ENCODE measurements at regions not wholly inside any gene's neighbourhood (a gene's known extent, or its start where the extent isn't known, plus 50 kb on each side); places are given as distances from the start of the nearest gene placed in this dataset.
"Not testable (repeated sequence)": the region's sequence is repeated elsewhere in the genome, so short reads cannot be mapped to it uniquely, and the experiment has no call there.

DNA sequence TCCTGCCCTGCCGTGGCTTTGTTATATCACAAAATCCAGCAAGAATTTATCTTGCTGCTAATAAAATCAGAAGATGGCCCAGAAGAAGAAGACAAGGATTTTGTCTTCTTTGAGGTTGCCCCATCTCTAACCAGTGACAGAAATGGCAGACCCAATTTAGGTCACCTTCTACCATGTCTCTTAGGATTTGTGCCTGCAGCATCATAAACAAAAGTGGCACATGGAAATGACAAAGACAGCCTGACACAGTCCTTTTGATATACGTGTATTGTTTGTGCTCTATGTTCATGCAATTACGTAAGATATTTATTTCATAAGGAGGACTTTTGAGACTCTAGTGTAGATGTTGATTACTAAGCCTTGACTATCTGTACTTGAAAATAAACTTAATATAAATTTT lies 135.9 kb upstream of the TMTC4 start:
- no peak for DNase-seq

DNA sequence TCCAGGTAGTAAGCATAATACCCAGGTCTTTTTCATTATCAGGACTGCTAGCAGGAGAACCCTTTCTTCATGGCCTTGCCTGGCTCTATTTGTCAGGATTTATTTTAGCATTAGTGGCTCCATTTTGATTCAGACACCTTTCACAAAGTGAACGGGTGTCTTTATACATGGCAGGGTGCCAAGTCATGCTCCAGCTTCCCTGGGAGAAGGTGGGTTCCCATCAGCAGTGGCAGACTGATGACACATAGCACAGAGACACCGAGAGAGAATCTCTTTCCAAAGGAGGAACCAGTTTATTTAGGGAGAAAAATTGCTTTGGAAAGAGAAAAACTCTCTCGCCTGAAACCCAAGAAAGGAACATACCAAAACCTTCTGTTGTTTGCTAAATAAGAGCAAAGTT lies 135.3 kb upstream of the TMTC4 start:
- DNase-seq = no peak

DNA sequence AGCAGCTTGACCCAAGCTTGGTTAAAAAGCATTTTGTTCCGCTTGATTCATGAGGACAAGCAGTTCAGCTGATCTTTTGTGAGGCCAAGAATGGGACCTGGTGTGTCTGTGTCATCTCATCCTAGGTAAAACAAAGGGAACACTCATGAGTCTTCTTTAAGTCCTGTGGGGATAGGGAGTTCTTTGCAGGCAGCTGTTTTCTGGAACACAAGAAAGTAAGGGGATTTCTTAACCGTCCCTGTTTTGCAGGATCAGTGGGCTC lies 134.5 kb upstream of the TMTC4 start:
- DNase-seq = no peak

DNA sequence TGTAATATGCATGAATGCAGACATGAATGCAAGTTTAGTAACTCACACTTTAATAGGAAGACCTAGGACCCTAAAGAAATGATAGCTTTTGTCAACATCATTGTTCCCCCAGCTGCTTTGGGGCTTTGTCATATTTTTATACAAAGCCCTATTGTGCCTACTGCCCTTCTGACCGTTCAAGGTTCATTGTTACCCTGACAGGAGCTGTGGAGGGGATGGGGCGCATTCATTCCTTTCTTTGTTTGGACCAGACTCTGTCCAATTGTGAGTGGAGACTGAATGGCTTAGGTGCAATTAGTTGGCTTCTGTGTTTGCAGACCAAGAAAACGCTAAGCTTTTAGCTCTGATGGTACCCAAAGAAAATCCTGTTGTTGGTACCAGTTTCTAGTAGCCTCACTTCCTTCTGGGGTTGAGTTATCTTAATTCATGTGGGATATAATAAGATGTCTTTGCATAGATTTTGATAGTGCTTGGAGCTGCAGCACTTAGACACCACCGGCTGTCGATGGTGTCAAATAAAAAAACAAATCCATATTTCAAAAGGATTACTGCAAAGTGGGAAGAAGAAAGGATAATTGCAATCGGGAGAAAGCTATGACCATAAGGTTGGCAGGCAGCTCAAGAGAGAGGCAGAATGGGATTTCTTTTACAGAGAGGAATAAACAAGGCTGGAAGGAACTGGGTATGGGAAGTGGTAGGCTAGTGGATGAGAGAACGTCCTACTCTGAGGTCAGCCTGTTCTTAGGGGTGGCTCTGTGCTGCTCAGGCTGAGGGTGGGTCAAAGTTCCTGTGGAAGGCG lies 133.9 kb upstream of the TMTC4 start:
- no peak for DNase-seq

GRCh38 chr13:100803091-100803490 lies 128.5 kb upstream of the TMTC4 start:
- no peak for DNase-seq

GRCh38 chr13:100800283-100800875 lies 125.8 kb upstream of the TMTC4 start:
- DNase-seq = no peak

- no peak for DNase-seq
Observed at GRCh38 chr13:100798739-100799361, 124.3 kb upstream of the TMTC4 start.

GRCh38 chr13:100797921-100798320 lies 123.3 kb upstream of the TMTC4 start:
- no peak for DNase-seq

DNA sequence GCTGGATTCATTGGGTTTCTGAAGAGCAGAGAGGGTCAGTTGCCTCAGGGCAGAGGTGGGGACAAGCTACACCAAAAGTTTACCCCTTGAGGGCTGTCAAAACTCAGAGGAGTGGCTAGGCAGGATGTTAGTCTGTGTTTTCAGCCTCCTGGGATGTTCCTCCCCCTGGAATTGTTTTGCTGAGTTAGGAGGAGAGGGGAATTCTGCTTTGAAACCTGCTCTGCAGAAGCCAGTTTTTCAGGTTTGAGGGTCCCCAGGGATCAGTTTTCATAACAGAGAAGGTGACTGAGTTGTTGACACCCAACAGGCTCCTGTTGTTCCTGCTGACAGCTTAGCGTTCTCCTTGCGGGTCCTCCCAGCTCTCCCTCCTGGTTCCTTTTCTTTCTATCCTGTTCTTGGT lies 121.9 kb upstream of the TMTC4 start:
- no peak for DNase-seq

DNA sequence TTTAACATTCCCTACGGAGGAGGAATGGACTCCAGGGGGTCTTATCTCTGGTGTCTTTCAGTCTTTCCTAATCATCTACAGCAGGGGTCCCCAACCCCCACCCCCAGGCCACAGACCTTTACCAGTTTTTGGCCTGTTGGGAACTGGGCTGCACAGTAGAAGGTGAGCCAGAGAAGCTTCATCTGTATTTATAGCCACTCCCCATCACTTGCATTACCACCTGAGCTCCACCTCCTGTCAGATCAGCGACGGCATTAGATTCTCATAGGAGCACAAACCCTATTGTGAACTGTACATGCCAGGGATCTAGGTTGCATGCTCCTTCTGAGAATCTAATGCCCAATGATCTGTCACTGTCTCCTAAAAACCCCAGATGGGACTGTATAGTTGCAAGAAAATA lies 120.0 kb upstream of the TMTC4 start:
- DNase-seq = no peak

DNA sequence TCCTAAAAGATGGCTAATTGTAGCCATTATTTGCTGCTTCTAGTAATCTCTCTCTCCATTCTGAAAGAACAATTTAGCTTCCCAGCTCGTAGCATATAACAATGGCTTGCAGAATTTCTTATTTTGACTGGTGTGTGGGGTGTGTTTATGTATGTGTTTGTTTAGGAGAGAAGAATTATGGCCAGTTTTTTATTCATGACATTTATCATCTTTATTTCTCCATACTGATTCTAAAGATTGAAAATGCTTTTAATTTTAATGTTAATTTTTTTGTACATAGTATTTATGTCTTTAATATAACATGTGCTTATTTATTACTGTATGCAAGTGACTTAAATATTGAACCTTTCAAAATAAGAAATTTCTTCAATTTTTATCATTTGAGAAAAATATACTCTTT lies 115.8 kb upstream of the TMTC4 start:
- no peak for DNase-seq

- DNase-seq = no peak
Observed at GRCh38 chr13:100789968-100790367, 115.4 kb upstream of the TMTC4 start.

- no peak for DNase-seq
Observed at GRCh38 chr13:100789481-100789880, 114.9 kb upstream of the TMTC4 start.

DNA sequence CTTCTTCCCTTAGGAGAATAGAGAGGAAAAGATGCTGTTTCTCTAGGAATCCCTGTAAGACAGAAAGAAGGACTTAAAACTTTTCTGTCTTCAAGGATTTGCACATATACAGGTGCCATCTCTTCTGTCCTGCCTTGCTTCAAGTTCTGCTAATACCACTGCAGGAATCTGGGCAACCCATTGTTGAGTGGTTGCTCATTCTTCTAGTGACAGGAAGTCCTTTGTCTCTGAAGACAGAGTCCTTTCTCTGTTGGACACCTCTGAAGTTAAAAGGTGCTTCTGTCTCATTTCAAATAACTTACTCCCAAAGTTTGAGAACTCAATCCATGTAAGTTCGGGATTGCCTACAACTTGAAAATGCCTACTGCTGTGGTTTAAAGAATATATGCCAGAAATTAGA lies 114.4 kb upstream of the TMTC4 start:
- no peak for DNase-seq

GRCh38 chr13:100788540-100788939 lies 113.9 kb upstream of the TMTC4 start:
- DNase-seq = no peak

- no peak for DNase-seq
Observed at GRCh38 chr13:100787899-100788298, 113.3 kb upstream of the TMTC4 start.

DNA sequence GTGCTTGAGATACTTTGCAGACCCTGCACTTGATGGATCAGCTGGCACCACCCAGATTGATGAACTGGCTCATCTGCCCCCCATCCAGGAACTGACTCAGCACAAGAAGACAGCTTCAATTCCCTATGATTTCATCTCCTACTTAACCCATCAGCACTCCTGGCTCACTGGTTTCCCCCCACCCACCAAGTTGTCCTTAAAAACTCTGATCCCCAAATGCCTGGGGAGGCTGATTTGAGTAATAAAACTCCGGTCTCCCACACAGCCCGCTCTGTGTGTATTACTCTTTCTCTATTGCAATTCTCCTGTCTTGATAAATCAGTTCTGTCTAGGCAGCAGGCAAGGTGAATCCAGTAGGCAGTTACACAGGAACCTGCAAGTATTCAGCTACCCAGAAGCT lies 102.1 kb upstream of the TMTC4 start:
- DNase-seq = not testable (repeated sequence)

DNA sequence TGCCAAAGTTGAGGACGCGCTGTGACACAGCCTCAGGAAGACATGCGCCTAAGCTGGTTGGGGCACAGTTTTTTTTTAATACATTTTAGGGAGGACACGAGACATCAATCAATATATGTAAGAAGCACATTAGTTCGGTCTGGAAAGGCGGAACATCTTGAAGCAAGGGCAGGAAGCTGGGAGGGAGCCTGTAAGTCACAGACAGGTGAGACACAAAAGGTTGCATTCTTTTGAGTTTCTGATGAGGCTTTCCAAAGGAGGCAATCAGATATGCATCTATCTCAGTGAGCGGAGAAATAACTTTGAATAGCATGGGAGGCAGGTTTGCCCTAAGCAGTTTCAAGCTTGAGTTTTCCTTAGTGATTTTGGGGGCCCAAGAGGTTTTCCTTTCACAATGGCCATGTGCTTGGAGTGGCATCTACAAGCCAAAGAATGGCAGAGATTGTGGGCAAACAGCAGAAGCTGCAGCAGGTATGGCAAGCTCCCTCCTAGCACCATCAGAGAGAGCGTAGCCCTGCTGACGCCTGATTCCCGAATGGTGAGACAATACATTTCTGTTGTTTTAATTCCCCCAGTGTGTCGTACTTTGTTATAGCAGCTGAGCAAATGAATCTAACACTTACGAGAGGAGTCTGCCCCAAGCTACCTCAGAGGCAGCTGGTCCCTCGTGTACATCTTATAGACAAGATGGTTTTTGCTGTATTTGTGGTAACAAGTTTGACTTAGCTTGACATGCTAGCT lies 99.5 kb upstream of the TMTC4 start:
- DNase-seq = no peak

- no peak for DNase-seq
Observed at GRCh38 chr13:100773429-100773828, 98.8 kb upstream of the TMTC4 start.

GRCh38 chr13:100767192-100767591 lies 92.6 kb upstream of the TMTC4 start:
- no peak for DNase-seq

DNA sequence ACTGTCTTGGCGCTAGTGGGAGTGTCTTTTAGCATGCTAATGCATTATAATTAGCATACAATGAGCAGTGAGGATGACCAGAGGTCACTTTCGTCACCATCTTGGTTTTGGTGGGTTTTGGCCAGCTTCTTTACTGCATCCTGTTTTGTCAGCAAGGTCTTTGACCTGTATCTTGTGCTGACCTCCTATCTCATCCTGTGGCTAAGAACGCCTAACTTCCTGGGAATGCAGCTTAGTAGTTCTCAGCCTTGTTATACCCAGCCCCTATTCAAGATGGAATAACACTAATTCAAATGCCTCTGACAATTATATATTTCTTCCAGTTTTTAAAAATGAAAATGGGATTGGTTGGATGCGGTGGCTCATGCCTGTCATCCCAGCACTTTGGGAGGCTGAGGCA lies 92.0 kb upstream of the TMTC4 start:
- not testable (repeated sequence) for DNase-seq

DNA sequence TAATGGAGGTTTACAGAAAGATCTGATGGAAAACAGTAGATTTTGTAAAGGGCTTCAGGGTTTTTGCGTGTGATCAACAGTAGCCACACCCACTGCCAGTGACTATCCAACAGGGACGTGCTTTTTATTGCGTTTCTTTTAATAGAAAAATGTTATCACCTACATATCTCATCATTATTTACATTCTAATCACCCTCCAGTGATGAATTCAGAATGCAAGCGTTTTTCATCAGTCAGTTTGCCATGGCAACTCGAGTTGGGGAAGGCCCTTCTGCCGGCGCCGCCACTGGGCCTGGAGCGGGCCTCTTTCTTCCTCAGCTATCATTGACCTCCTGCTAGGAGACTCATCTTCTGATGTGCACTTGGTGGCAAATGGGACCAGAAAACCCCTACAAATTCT lies 90.3 kb upstream of the TMTC4 start:
- no peak for DNase-seq

GRCh38 chr13:100762126-100762525 lies 87.5 kb upstream of the TMTC4 start:
- not testable (repeated sequence) for DNase-seq

- no peak for DNase-seq
Observed at GRCh38 chr13:100755891-100756290, 81.3 kb upstream of the TMTC4 start.
